HG03442 (cell line): ENCODE measurements at regions not wholly inside any gene's neighbourhood (a gene's known extent, or its start where the extent isn't known, plus 50 kb on each side); places are given as distances from the start of the nearest gene placed in this dataset.
"Not testable (repeated sequence)": the region's sequence is repeated elsewhere in the genome, so short reads cannot be mapped to it uniquely, and the experiment has no call there.

ENCODE experiments used
- ATAC-seq: cut with Tn5 transposase; IDR thresholded peaks from one replicate; pipeline ENCODE4 v1.9.1; 2021; ENCODE audit warnings: mild to moderate bottlenecking, moderate library complexity; ENCODE audit not compliant: unreplicated experiment

DNA sequence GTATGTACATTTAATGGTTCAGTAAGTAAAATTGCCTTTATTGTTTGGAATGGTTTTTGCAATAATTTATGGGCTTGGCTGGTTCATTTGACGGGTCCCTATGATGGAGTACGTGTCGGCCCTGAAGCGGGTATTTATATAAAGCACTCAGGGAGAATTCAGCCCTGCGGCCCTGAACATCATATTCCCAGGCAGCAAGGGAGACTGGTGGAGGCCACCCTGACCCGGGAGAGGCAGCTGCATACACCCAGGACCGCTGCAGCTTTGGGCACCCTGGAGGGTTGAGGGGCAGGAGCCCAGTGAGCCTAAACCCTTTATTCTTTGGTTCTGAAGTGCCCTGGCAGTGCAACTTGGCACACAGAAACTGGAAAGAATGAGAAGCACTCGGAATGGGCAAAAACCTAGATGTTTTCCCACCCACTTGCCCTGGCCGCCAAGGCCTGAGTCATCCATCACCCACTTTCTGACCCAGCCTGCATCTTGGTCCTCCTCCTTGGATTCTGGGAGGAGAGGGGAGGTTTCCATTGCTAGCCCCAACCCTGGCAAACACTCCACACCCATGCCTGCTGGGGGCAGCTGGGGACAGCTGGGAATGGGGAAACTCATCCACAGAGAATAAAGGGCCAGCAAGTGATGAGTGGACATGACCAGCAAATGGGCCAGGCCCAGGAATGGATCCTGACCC, 162.2 kb upstream of the TNRC6C start:
- no peak for ATAC-seq

DNA sequence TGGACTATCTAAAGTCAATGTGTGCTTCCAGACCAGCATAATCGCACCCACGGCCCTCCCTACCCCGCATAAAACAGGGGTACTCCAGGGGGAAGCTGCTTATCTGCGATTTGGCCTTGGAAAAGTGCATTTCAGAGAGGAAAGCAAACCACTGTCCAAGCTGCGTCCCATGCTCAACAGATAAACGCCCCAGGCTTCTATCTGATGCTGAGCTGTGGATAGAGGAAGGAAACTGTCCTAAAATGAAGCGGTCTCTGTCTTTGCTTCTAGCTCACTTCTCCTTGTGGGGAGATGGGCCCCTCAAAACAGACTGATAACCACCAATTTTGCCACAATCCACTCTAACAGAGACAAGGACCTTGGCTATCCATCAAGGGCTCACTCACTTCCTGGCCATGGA, 160.5 kb upstream of the TNRC6C start:
- no peak for ATAC-seq

DNA sequence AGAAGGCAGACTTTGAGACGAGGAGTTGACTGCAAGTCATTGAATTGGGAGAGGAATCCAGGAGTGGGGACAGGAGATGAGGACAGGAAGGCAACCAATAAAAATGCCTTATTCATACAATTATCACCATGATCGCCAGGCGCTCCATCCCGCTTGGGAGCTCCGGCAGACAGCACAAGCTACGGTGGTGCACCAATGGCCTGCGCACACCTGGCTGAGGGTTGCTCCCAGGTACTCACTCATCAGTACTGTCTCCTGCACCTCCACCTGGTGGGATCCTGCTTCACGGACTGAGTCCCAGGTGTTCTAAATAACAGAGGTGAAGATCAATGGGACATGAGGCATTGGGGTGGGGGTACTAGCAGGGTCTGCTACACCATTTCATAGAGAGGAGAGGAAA, 160.0 kb upstream of the TNRC6C start:
- no peak for ATAC-seq

DNA sequence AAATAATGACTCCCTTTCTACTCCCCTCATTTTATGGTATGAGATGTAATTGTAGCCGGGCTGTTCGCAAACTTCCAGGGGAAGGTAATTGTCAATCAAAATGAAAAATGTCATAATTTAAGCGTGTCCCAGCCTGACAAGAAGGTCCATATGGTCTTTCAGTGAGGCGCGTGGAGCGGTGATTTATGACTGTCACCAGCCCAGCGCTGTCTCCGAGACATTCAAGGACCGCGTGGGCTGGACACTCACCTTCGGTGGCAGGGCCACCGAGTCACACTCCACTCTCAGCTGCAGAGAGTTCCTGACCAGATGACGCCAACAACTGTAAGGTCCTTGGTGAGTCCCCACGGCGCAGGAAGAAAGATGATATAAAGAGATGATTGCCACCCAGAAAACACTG, 157.7 kb upstream of the TNRC6C start:
- ATAC-seq: no peak

DNA sequence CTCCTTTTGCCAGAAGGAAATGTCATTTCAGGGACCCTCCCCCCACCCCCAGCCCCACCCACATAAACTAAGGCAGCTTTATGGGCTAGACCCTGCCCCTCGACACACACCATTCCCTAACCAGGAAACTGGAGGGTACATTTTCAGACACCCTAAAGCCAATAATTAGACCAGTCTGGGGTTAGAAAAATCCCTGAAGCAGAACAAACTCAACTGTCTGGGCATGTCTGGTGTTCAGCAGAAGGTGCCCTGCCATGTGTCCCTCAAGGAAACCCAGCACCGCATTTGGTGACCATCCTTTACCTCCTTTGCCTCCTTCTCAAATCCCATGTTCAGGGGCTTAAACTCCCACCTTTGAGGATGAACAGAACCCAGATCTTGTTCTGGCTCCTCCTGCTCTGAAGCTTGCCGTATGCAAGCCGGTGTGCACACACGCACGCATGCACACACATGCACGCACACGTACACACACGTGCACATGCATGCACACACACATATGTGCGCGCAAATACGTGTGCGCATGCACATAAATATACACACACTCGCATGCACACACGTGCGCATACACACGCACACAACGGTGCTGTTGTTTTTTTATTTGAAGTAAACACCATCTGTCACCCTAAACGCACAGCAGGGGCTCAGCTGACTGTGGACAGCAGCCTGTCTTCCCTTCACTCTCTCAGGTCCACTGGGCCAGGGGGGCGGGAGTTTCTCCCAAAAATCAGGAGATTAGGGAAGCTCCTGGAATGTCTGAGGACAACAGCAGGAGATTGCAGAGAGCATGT, 156.8 kb upstream of the TNRC6C start:
- no peak for ATAC-seq

DNA sequence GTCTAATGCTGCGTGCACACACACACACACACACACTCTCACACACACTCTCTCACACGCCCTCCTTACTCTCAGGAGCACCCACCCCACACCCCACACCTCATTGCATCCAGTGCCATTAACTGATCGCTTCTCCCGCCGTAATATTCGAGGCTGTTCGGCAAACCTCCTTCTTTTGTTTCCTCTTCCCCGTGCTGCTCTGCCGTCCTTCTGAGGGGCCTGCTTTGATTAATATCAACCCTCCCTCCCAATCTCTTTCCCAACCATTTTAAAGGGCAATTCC, 156.2 kb upstream of the TNRC6C start:
- no peak for ATAC-seq

DNA sequence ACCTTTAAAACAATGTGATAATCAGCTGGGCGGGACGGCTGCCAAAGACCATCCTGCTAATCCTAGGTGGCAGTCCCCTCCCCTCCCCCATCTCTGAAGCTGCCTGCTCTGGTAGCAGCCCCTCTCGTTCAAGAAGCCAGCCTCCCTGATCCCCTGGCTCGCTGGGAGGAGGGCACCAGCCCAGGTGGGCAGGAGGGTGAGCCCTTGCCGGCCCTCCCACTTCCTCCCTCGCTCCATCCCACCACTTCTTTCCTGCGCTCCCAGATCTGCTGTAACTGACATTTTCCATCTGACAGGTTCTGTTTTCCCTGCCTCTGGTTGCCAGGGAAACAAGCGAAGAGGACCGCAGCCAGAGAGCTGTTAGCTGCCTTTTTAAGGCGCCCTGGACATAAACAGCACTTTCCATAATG, 155.7 kb upstream of the TNRC6C start:
- ATAC-seq: no peak

DNA sequence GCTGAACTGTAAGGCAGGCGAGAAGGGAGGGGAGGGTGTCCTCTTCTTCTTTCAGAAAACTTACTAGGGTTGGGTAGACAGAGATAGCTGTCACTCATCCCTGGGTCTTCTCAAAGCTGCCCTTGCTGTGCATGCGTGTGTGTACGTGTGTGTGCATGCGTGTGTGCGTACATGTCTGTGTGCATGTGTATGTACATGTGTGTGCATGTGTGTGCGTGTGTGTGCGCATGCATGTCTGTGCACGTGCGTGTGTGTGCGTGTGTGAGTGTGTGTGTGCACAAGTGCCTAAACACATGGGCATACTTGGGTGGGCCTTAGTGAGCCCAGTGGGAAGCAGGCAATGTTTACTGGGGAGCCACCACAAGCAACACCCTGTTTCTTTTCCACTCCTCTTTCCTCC, 154.8 kb upstream of the TNRC6C start:
- ATAC-seq: no peak

DNA sequence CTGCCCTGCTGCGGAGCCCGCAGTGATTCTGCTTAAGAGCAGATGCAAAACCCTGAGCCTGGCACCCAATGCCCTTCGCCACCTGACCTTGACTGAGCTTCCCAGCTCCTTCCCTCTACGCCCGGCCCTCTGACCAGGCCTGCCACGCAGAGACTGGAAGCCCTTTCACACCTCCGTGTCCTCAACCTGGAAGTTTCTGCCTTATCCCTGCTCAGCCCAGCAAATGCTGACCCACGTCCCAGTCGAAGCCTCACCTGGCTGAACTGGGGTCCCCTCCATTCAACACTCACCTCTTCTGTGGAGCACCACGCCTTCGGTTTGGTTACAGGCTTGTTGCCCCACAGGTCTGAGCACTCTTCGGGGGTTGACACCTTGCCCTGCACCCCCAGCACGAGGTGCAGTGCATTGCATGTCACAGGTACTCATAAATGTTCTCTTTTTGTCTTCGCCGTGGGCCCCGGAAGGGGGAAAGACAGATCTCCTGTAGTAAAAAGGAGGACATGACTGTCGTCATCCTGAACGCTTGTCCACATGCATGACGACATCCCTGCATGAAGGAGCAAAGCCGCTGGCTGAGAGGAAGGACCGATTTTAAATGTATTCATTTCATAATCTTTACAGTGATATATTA, 153.6 kb upstream of the TNRC6C start:
- ATAC-seq: no peak

DNA sequence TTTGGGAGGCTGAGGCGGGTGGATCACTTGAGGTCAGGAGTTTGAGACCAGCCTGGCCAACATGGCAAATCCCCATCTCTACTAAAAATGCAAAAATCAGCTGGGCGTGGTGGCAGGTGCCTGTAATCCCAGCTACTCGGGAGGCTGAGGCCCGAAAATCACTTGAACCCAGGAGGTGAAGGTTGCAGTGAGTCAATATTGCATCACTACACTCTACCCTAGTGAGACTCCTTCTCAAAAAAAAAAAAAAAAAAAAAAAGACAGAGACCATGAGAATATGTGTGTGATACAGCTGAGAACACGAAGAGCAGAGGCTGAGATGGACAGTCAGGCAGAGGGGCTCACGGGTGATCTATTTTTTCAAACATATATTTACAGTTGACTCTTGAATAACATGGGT, 152.5 kb upstream of the TNRC6C start:
- ATAC-seq: not testable (repeated sequence)

DNA sequence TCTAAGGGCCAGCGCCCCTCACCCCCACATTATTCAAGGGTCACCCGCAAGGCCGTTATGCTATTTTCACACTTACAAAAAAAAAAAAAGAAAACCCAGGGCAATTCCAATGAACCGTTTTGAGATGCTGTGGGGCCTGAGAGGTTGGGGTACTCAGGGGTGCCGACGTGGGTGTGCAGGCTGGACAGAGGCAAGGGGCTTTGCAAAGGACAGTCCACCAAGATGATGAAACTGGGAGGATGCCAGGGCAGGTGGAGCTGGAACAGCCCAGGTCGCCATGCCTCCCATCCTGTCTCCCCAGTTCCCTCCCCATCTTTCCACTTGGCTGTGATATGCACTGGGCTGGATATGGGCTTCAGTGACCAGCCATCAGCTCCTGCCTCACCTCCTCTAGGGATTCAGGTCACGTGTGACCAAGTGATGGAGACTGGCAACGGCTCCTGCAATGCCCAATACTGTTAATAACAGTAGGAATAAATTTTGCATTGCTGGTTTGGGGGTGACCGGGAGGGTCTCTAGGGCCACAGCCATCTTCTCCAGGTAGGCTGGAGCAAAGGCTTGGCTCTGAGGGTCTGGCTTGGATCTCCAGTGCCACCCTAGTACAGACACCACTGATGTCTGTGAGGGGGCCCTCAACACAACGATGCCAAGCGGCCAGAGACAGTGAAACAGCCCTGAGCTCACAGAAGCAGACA, 151.3 kb upstream of the TNRC6C start:
- no peak for ATAC-seq

DNA sequence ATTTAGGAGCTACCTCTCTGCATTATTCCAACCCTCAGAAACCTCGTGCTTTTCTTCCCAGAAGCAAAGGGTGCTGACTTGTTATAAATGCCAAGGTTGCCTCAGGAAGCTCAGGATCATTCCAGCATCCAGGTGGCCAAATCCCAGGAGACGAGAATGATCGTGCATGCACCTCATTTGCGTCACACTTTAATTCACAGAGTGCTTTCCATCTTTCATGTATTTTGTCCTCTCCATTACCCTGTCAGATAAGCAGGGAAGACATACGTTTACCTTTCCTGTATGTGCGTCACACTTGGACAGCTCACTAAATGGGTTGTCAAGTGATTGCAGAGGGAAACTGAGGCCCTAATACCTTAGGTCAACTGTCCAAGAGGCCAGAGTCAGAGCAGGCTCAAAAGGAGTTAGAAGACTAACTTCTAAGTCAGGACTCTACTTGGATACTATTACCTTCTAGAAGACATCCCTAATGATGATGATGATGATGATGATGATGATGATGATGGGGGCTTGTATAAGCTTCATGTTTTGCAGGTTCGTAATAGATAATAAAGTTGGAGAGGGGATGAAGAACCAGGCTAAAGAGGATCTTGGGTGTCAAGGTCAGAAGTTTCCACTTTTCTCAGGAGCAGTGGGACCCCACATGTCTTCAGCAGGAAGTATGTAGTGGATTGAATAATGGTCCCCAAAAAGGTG, 150.6 kb upstream of the TNRC6C start:
- ATAC-seq: no peak

DNA sequence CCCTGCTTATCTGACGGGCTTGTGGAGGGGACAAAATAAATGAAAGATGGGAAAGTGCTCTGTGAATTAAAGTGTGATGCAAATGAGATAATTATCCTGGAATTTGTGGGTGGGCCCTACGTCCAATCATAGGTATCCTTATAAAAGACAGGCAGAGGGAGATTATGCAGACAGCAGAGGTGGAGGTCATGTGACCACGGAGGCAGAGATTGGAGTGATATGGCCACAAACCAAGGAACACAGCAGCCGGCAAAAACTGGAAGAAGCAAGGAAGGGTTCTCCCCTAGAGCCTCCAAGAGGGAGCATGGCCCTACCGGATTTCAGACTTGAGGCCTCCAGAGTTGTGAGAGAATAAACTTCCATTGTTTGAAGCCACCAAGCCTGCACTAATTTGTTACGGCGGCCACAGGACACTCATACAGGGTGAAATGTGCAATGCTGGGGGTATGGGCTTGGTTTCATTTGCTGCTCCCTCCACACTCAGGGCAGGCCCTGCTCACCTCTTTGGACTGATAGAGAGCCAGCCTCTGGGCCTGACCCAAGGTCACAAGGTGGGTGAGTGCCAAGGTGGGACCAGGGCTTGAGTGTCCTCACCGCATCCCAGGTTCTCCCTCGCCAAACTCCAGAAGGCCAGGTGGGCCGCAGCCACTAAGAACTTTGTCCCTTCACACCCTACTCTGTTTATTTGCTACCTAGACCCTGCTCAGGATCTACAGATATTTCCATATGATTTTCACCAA, 149.6 kb upstream of the TNRC6C start:
- ATAC-seq: no peak

DNA sequence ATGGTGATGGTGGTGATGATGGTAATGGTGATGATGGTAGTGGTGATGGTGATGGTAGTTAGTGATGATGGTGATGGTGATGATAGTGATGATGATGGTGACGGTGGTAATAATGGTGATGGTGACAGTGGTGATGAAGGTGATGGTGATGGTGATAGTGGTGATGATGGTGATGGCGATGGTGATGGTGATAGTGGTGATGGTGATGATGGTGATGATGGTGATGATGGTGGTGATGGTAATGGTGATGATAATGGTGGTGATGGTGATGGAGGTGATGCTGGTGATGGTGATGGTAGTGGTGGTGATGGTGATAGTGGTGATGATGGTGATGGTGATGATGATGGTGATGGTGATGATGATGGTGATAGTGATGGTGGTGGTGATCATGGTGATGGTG, 148.7 kb upstream of the TNRC6C start:
- ATAC-seq: no peak

DNA sequence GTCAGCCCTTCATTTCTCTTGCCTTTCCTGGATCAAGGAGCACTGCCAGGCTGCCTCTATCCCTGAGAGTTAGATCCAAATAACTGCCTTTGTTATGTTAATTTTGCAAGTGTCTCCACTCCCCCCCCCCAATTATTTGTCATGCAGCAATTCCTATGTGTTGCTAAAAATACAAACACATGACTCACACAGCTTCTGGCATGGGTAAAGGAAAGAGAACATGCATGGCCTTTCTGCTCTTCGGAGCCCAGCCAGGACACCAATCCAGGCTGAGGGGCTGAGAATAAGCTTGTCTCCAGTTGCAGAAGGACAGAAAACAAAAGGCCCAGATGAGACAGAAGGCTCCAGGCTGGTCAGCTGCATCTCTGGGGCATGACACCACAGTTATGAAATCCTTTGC, 148.0 kb upstream of the TNRC6C start:
- ATAC-seq: no peak

DNA sequence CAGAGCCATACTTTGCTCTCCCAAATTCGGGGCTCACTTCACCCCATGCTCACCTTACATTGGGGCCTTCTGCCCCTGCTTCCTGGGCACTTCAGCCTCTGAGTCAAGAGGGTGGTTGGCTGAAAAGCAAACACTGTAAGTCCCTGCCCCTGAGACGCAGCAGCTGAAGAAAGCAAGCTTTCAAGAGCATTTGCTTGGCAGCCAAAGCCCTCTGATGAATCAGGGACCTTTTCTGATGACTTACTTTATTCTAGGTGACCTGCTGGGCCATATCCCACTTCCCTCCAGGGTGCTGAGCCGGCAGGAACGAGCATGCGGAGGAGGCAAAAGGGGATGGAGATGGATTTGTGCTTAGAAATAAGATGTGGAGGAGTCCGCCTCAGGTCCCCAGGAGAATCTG, 147.0 kb upstream of the TNRC6C start:
- no peak for ATAC-seq

DNA sequence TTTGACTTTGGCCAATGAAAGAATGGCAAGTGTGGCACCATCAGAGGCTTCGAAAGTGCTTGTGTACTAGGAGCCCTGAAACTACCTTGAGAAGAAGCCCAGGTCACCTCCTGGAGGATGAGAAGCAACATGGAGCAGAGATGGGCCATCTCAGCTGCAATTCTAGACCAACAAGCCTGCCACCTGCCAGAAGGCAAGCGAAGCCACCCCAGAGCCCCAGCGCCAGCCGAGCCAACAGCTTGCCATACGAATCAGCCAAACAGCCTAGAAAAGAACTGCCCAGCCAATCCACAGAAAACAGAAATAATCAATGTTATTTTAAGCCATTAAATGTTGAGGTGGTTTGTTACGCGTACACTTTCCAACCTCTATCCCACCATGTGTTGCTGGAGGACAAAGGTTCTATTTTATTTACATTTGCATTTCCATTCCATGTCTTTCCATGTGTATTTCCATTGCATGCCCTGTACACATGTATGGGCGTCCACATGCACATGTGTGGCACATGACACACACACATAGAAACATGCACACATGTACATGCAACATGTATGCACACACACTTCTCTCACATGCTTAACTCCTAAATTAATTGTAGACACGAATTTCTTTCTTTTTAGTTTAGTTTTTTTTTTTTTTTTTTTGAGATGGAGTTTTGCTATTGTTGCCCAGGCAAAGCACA, 144.3 kb upstream of the TNRC6C start:
- ATAC-seq: no peak

DNA sequence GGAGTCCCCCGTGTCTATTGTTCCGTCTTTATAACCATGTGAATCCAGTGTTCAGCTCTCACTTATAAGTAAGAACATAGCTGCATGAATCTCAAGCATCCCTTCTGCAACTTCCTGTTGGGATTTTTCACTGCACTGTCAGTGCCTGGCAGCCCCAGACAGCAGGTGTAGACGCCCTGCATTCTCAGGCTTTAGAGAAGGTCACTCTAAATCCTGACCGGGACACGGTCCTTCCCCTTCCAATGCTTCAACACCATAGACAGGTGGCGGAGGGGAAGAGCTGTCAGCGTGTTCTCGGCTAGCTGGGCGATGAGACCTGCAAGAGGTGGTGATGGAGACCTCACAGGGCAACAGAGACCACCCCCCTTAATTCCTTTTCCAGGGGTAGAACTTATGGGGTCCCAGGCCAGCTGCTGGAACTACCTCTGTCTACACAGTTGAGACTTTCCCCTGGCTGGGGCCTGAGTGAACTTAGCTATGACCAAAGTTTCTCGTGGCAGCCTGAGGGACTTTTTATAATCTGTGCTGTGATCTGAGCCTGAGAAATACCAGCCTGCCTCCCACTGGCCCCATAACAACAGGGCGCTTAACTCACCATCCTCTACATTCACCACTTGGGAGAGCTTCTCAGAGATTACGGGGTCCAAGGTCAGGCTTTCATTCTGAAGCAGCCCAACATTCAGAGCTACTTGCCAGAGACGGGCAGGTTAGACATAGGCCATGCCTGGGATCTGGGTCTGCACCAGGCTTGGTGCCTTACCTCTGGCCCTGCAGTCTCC, 143.2 kb upstream of the TNRC6C start:
- ATAC-seq: no peak

DNA sequence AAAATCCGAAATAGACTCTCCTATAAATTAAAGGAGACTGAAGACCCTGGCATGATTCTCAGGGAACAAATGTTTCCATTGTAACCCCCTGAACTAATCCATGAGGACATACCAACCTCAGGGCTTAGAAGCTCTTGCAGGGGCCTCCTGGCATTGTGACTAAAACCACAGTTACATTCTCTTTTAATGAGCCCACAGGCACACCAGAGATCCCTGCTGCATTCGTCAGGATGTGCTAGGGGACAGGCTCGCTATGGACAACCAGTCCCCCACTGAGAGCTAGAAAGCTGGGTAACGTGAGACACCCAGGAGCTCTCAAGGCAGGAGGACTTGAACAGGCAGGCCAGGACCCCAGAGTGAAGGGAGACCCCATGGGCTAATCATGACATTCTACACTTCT, 140.6 kb upstream of the TNRC6C start:
- no peak for ATAC-seq
